Caco-2 (cell line): ENCODE measurements at regions not wholly inside any gene's neighbourhood (a gene's known extent, or its start where the extent isn't known, plus 50 kb on each side); places are given as distances from the start of the nearest gene placed in this dataset.

ENCODE experiments used
- BruUV-seq: library from RNA; stranded (reverse); fragments of 400-500 nt; replicated peaks from 2 replicates; lab custom pipeline; 2021; lab: Mats Ljungman, UMichigan
- CTCF ChIA-PET: fragments of 300-600 bp; sonication (Branson Sonifier 250); formaldehyde crosslinking; loops from one replicate; lab custom pipeline; 2022; ENCODE audit warnings: antibody characterized with exemption; lab: Charles Lee
- POLR2A ChIA-PET: fragments of 300-600 bp; sonication (Branson Sonifier 250); formaldehyde crosslinking; loops from one replicate; lab custom pipeline; 2022; ENCODE audit warnings: antibody characterized with exemption; lab: Charles Lee
- DNase-seq, 2 experiments: peaks; one replicate each; pipeline versions ENCODE4 v3.0.0 to v3.0.0-alpha.2; 2020 to 2022
- H3K27me3 ChIP-seq: replicated peaks from 2 replicates; pipeline ENCODE4 v1.6.0; 2011; ENCODE audit warnings: low read length; ENCODE audit not compliant: control insufficient read depth, insufficient read depth
- H3K36me3 ChIP-seq: 2 replicates; pipeline ENCODE4 v1.5.1; 2011; ENCODE audit warnings: low read length; ENCODE audit not compliant: control insufficient read depth, insufficient read depth
- H3K4me1 ChIP-seq: fragments of 250-450 bp; sonication (Bioruptor Pico); 2 replicates; pipeline ENCODE4 v1.5.1; 2020; ENCODE audit warnings: mild to moderate bottlenecking
- H3K4me3 ChIP-seq: 2 replicates; pipeline ENCODE4 v1.5.1; 2011; ENCODE audit warnings: low read depth, mild to moderate bottlenecking, control low read depth, low read length
- H3K9me3 ChIP-seq: fragments of 250-450 bp; sonication (Bioruptor Pico); 2 replicates; pipeline ENCODE4 v1.5.1; 2020; ENCODE audit warnings: mild to moderate bottlenecking, moderate library complexity
- H3K27ac Mint-ChIP-seq: one replicate; pipeline ENCODE4 v1.8.0; 2022; ENCODE audit warnings: mixed read lengths; ENCODE audit not compliant: unreplicated experiment
- H3K27me3 Mint-ChIP-seq: one replicate; pipeline ENCODE4 v1.8.0; 2022; ENCODE audit warnings: mixed read lengths; ENCODE audit not compliant: insufficient read depth, unreplicated experiment
- H3K36me3 Mint-ChIP-seq: one replicate; pipeline ENCODE4 v1.8.0; 2022; ENCODE audit warnings: mild to moderate bottlenecking, mixed read lengths; ENCODE audit not compliant: insufficient read depth, unreplicated experiment
- H3K4me1 Mint-ChIP-seq: one replicate; pipeline ENCODE4 v1.8.0; 2022; ENCODE audit warnings: low read depth, mixed read lengths; ENCODE audit not compliant: unreplicated experiment
- H3K4me3 Mint-ChIP-seq: one replicate; pipeline ENCODE4 v1.8.0; 2022; ENCODE audit warnings: mild to moderate bottlenecking, moderate library complexity, mixed read lengths; ENCODE audit not compliant: unreplicated experiment
- H3K9me3 Mint-ChIP-seq: one replicate; pipeline ENCODE4 v1.8.0; 2022; ENCODE audit warnings: mixed read lengths; ENCODE audit not compliant: unreplicated experiment
- CTCF ChIP-seq, 2 experiments: fragments of 200-600 bp in 1 of 2; IDR thresholded peaks; 1 replicate in 1 of 2; 2 replicates in 1 of 2; pipeline versions ENCODE4 v1.5.1 to v1.8.0; 2011 to 2022; ENCODE audit warnings: antibody characterized with exemption in 1 of 2, control low read depth in 1 of 2, inconsistent platforms in 1 of 2, low read depth in 1 of 2, low read length in 1 of 2, mild to moderate bottlenecking in 1 of 2, moderate library complexity in 1 of 2; ENCODE audit not compliant: insufficient read depth in 1 of 2, severe bottlenecking in 1 of 2, unreplicated experiment in 1 of 2
- intact Hi-C: fragments of 100-400 bp; cut with micrococcal nuclease; formaldehyde crosslinking; loops from one replicate; pipeline ENCODE4 v1.10.0; 2022; ENCODE audit not compliant: unreplicated experiment

GRCh38 chr1:243973169-243973568 is 77.9 kb upstream of the ZBTB18 start:
- intact Hi-C loops, result no loop called here
- H3K27me3 Mint-ChIP-seq, result peaks cover 8% of the 10 kb centered on the region
- CTCF ChIA-PET, result no interaction called here
- DNase-seq, result no peak
- no peak overlapping the region for H3K4me3 Mint-ChIP-seq
- peaks cover 4% of the 10 kb centered on the region for H3K4me1 Mint-ChIP-seq
- H3K9me3 Mint-ChIP-seq, result no peaks in the 10 kb centered on the region
- no peaks in the 10 kb centered on the region for H3K9me3 ChIP-seq
- no peaks in the 10 kb centered on the region for H3K4me1 ChIP-seq
- H3K27ac Mint-ChIP-seq, result no peak overlapping the region
- no peaks in the 10 kb centered on the region for H3K36me3 ChIP-seq
- no peak overlapping the region for H3K4me3 ChIP-seq
- POLR2A ChIA-PET, result no interaction called here
- no TSS peak for BruUV-seq
- H3K27me3 ChIP-seq, result no peaks in the 10 kb centered on the region
- H3K36me3 Mint-ChIP-seq, result no peaks in the 10 kb centered on the region
- TF ChIP-seq CTCF (IDR thresholded peaks at IDR 0.05; ENCODE audit: insufficient read depth in 1 of 2, low read depth in 1 of 2, low read length in 1 of 2, severe bottlenecking in 1 of 2, unreplicated experiment in 1 of 2), result no peak

- POLR2A ChIA-PET, result no interaction called here
- H3K27me3 Mint-ChIP-seq, result peaks cover 6% of the 10 kb centered on the region
- H3K36me3 ChIP-seq, result no peaks in the 10 kb centered on the region
- H3K27me3 ChIP-seq, result no peaks in the 10 kb centered on the region
- H3K4me1 Mint-ChIP-seq, result peaks cover 11% of the 10 kb centered on the region
- no peaks in the 10 kb centered on the region for H3K9me3 ChIP-seq
- TF ChIP-seq CTCF (IDR thresholded peaks at IDR 0.05; ENCODE audit: insufficient read depth in 1 of 2, low read depth in 1 of 2, low read length in 1 of 2, severe bottlenecking in 1 of 2, unreplicated experiment in 1 of 2), result no peak
- CTCF ChIA-PET, result no interaction called here
- H3K4me3 Mint-ChIP-seq, result no peak overlapping the region
- H3K4me1 ChIP-seq, result no peaks in the 10 kb centered on the region
- H3K4me3 ChIP-seq, result no peak overlapping the region
- H3K9me3 Mint-ChIP-seq, result no peaks in the 10 kb centered on the region
- DNase-seq, result no peak
- intact Hi-C loops, result no loop called here
- no peaks in the 10 kb centered on the region for H3K36me3 Mint-ChIP-seq
- BruUV-seq, result no TSS peak
- no peak overlapping the region for H3K27ac Mint-ChIP-seq
These were observed 81.0 kb upstream of the ZBTB18 start for GRCh38 chr1:243970077-243970476.

GRCh38 chr1:243968413-243968812 is 82.7 kb upstream of the ZBTB18 start:
- DNase-seq, result no peak
- Mint-ChIP-seq H3K4me3 (no peak overlapping the region), H3K9me3 (no peaks in the 10 kb centered on the region), H3K4me1 (peaks cover 11% of the 10 kb centered on the region), H3K36me3 (no peaks in the 10 kb centered on the region), H3K27ac (no peak overlapping the region), H3K27me3 (peaks cover 6% of the 10 kb centered on the region)
- no peaks in the 10 kb centered on the region for H3K36me3 ChIP-seq
- POLR2A ChIA-PET, result no interaction called here
- BruUV-seq, result no TSS peak
- H3K4me1 ChIP-seq, result no peaks in the 10 kb centered on the region
- H3K4me3 ChIP-seq, result no peak overlapping the region
- TF ChIP-seq CTCF (IDR thresholded peaks at IDR 0.05; ENCODE audit: insufficient read depth in 1 of 2, low read depth in 1 of 2, low read length in 1 of 2, severe bottlenecking in 1 of 2, unreplicated experiment in 1 of 2), result no peak
- H3K9me3 ChIP-seq, result no peaks in the 10 kb centered on the region
- intact Hi-C loops, result no loop called here
- no peaks in the 10 kb centered on the region for H3K27me3 ChIP-seq
- CTCF ChIA-PET, result no interaction called here
